Right lobe of liver (tissue), 4 donors: ENCODE measurements at regions not wholly inside any gene's neighbourhood (a gene's known extent, or its start where the extent isn't known, plus 50 kb on each side); places are given as distances from the start of the nearest gene placed in this dataset.

Experiments
- CTCF ChIP-seq, 4 donors: fragments of 200-600 bp in 3 of 4; fragments of 450-650 bp in 1 of 4; IDR thresholded peaks; one replicate each; pipeline versions ENCODE4 v1.5.1 to v1.8.0; 2016 to 2022; ENCODE audit warnings: antibody characterized with exemption in 4 of 4, mild to moderate bottlenecking in 2 of 4
- POLR2A ChIP-seq: fragments of 450-650 bp; IDR thresholded peaks from one replicate; pipeline ENCODE4 v1.6.1; 2017; ENCODE audit warnings: antibody characterized with exemption, mild to moderate bottlenecking
- donor health status: DM: no; HTN: no; CAD: no.
- donor health status: DM: no; HTN: no; CAD: no.
- donor health status: DM: no; HTN: yes; CAD: no.

DNA sequence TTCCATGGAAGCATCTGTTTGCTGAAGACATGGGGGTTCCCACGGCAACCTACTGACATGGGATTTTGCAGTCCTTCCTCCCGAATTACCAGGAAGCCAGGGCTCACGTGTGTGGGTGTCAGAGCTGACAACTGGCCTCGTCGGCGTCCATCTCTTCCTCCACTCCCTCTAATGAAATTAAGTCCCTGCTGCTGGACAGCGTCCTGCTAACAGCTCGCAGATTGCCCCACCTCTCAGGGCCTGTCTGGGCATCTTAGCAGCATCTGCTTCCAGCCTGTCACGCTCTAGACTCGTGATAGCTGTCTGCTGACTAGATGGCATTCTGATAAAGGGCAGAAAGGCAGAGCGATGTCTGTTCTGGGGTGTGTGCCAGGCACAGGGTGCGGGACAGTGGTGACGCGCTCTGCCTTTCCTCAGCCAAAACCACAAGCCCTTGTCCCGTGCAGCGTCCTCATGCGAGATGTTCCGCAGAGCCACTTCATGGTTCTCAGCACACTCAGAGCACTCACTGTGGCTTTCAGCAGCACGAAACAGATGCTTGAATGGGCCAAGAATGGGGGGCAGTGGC is 161.1 kb downstream of the ARL4C start:
- TF ChIP-seq CTCF (IDR thresholded peaks at IDR 0.05), result no peak
- TF ChIP-seq POLR2A, result peak; percentile 40
